ENCODE measurements at regions not wholly inside any gene's neighbourhood (a gene's known extent, or its start where the extent isn't known, plus 50 kb on each side); places are given as distances from the start of the nearest gene placed in this dataset.

- TF ChIP-seq CTCF (IDR thresholded peaks at IDR 0.05; ENCODE audit: low read depth, low read length, poor library complexity, severe bottlenecking) = no peak
- no peak for TF ChIP-seq EZH2phosphoT487 (IDR thresholded peaks at IDR 0.05; ENCODE audit: borderline replicate concordance, low read length)
Measured at GRCh38 chr13:88369866-88370265, 698.7 kb downstream of the SLITRK5 start.
